HG03139 (cell line): ENCODE measurements at regions not wholly inside any gene's neighbourhood (a gene's known extent, or its start where the extent isn't known, plus 50 kb on each side); places are given as distances from the start of the nearest gene placed in this dataset.
A peak's percentile ranks its signal among the peaks of the same experiment; 100 is the strongest.

Source experiments
- ATAC-seq: cut with Tn5 transposase; IDR thresholded peaks from one replicate; pipeline ENCODE4 v1.9.1; 2021; ENCODE audit not compliant: unreplicated experiment

DNA sequence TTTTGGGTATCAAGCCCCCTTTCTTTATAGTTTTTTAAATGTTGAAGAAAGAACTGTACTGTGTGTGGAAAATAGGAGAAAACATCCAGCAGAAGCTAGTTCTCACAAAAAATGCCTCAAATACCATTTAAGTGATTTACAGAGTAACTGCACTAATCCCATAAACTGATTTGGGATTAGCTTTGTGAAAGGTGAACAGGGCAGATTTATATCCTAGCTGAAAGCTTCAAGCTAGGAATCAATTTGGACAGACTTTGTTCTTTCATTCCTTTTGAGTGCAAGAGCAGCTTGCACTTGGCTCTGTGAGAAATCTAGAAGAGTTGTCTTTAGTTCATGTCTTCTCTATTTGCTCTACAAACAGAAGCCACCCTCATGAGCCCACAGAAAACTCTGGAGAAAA lies 183.9 kb upstream of the VRK2 start:
- no peak for ATAC-seq

DNA sequence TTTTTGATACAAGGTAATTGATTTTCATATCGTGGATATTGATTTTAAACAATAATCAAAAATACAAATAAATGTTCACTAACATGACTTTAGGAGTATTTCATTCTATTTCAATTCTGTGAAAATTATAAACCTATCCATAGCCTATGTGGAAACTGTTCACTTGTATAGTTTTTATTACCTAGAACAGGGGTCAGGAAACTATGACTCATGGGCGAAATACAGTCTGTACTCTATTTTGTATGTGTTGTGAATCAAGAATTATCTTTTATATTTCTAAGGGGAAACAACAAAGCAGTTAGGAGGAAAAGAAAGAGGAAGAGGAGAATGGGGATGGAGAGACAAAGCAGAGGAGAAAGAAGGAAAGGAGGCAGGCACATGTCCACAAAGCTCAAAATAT lies 181.7 kb upstream of the VRK2 start:
- no peak for ATAC-seq

- ATAC-seq = no peak
Observed at GRCh38 chr2:57867730-57868129, 178.9 kb upstream of the VRK2 start.

GRCh38 chr2:57868619-57869139 lies 177.9 kb upstream of the VRK2 start:
- no peak for ATAC-seq

- no peak for ATAC-seq
Observed at GRCh38 chr2:57869758-57870344, 176.8 kb upstream of the VRK2 start.

GRCh38 chr2:57876313-57876712 lies 170.3 kb upstream of the VRK2 start:
- no peak for ATAC-seq

- no peak for ATAC-seq
Observed at GRCh38 chr2:57877811-57878170, 168.8 kb upstream of the VRK2 start.

- ATAC-seq = no peak
Observed at GRCh38 chr2:57878171-57878865, 168.3 kb upstream of the VRK2 start.

- ATAC-seq = no peak
Observed at GRCh38 chr2:57878866-57879210, 167.8 kb upstream of the VRK2 start.

DNA sequence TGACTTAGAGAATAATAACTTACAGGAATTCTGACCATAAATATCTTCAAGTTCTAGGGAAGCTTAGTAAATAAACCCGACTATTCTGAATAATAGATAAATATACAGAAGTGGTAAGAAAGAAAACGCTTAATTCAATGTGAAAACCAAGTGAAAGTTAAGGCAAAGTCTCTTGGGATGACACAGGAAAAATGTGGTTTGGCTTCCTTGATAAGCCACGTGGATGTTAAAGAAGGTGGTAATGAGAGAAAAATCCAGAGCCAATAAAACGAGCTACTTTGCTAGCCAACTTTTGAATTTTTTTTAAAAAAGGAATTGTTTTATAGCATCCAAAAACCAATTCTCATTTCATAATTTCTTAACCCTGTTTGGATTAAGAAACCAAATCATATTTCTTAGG lies 166.2 kb upstream of the VRK2 start:
- ATAC-seq = no peak

- no peak for ATAC-seq
Observed at GRCh38 chr2:57880967-57881366, 165.6 kb upstream of the VRK2 start.

- ATAC-seq = no peak
Observed at GRCh38 chr2:57881998-57882888, 164.4 kb upstream of the VRK2 start.

- no peak for ATAC-seq
Observed at GRCh38 chr2:57882895-57883515, 163.6 kb upstream of the VRK2 start.

DNA sequence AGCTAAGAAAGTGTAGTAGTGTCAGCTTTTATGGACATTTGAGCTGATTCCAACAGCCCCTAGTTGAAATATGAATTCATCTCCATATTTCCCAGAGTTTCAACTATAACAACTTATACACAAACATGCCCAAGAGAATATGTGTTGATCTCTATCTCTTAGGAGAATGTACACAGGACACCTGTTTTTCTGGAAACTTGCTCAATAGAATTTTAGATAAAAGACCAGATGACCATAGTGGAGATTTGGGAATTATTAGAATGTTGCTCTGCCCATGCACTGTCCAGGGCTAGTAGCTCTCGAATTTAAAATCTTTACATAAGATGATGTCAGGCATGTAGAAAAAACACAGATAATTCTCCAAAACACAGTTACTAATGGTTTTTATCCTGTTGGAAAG lies 162.3 kb upstream of the VRK2 start:
- ATAC-seq = no peak

GRCh38 chr2:57885742-57886141 lies 160.9 kb upstream of the VRK2 start:
- ATAC-seq = no peak

GRCh38 chr2:57886161-57886786 lies 160.3 kb upstream of the VRK2 start:
- ATAC-seq = no peak

DNA sequence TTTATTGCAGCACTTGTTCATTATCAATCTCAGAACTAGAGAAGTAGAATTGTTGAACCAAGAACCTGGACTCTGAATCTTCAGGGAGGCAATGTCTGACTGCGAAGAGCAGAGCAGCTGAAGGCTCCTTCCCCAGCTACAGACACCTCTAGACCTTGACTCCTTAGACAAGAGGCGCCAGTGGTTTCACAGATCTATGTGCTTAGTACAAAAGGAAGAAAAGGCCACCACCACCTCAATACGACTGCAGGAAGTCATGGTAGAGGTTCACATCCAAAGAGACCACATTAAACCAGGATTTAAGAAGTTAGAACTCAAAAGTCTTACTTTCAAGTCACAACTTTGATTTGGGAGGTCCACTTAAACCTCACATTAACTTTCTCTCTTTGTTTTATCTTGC lies 158.1 kb upstream of the VRK2 start:
- ATAC-seq = no peak

DNA sequence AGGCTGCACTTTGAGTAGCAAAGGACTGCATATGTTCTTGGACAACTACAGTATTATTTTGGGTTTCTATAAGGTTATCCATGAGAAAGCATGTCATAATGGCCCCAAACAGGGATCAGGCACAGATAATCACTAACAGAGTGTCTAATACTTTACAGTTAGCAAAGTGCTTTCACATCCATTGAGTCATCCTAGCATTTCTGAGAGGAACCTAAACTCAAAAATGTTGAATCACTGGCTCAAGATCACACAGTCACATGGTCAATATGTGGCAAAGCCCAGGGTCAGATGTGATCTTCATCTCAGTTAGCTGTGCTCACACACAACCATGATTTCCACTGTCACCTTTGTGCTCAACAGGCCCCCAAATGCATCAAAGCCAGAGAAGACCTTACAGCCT lies 156.1 kb upstream of the VRK2 start:
- ATAC-seq = no peak

GRCh38 chr2:57891086-57891712 lies 155.4 kb upstream of the VRK2 start:
- ATAC-seq = no peak

- peak; percentile 62 for ATAC-seq
Observed at GRCh38 chr2:57892920-57893319, 153.7 kb upstream of the VRK2 start.

GRCh38 chr2:57893347-57893746 lies 153.3 kb upstream of the VRK2 start:
- no peak for ATAC-seq
